BJ (cell line): ENCODE measurements at regions not wholly inside any gene's neighbourhood (a gene's known extent, or its start where the extent isn't known, plus 50 kb on each side); places are given as distances from the start of the nearest gene placed in this dataset.

Source experiments
- CTCF ChIA-PET: fragments of 350-600 bp; formaldehyde crosslinking; extraction: SDS; loops from one replicate; lab custom pipeline; 2021; ENCODE audit warnings: antibody characterized with exemption, inconsistent platforms; lab: Yijun Ruan, JAX
- POLR2A ChIA-PET: fragments of 300-600 bp; sonication (Branson Sonifier 250); formaldehyde crosslinking; extraction: SDS; loops from one replicate; lab custom pipeline; 2021; ENCODE audit warnings: antibody characterized with exemption; lab: Charles Lee
- DNase-seq: peaks from one replicate; pipeline ENCODE4 v3.0.0-alpha.2; 2011; ENCODE audit warnings: low read depth
- H3K27me3 ChIP-seq: 2 replicates; pipeline ENCODE4 v1.6.0; 2011; ENCODE audit warnings: low read length; ENCODE audit not compliant: control insufficient read depth, insufficient read depth
- H3K36me3 ChIP-seq: 2 replicates; pipeline ENCODE4 v1.5.1; 2011; ENCODE audit warnings: low read length; ENCODE audit not compliant: control insufficient read depth, insufficient read depth
- H3K4me3 ChIP-seq: 2 replicates; pipeline ENCODE4 v1.5.1; 2011; ENCODE audit warnings: low read depth, mild to moderate bottlenecking, control low read depth, low read length
- CTCF ChIP-seq: IDR thresholded peaks from 2 replicates; pipeline ENCODE4 v1.5.1; 2011; ENCODE audit warnings: low read depth, mild to moderate bottlenecking, control low read depth, inconsistent platforms, low read length, moderate library complexity; ENCODE audit not compliant: insufficient read depth

GRCh38 chr10:8993864-8994263, 939.4 kb downstream of the GATA3 start:
- POLR2A ChIA-PET: no interaction called here
- H3K36me3 ChIP-seq: no peaks in the 10 kb centered on the region
- no peak for DNase-seq
- no peaks in the 10 kb centered on the region for H3K27me3 ChIP-seq
- no peak overlapping the region for H3K4me3 ChIP-seq
- CTCF ChIA-PET: no interaction called here
- TF ChIP-seq CTCF: no peak

- no peaks in the 10 kb centered on the region for H3K27me3 ChIP-seq
- TF ChIP-seq CTCF: no peak
- ChIA-PET CTCF (no interaction called here), POLR2A (no interaction called here)
- DNase-seq: no peak
- no peak overlapping the region for H3K4me3 ChIP-seq
- no peaks in the 10 kb centered on the region for H3K36me3 ChIP-seq
Observed at GRCh38 chr10:8998751-8999150, 944.3 kb downstream of the GATA3 start.

- POLR2A ChIA-PET: no interaction called here
- Histone ChIP-seq H3K4me3 (no peak overlapping the region), H3K36me3 (no peaks in the 10 kb centered on the region), H3K27me3 (no peaks in the 10 kb centered on the region)
- DNase-seq: no peak
- TF ChIP-seq CTCF: no peak
- CTCF ChIA-PET: no interaction called here
Observed at GRCh38 chr10:9003122-9003521, 948.6 kb downstream of the GATA3 start.

- Histone ChIP-seq H3K4me3 (no peak overlapping the region), H3K27me3 (no peaks in the 10 kb centered on the region), H3K36me3 (no peaks in the 10 kb centered on the region)
- no peak for TF ChIP-seq CTCF
- CTCF ChIA-PET: no interaction called here
- POLR2A ChIA-PET: no interaction called here
- no peak for DNase-seq
Observed at GRCh38 chr10:9004736-9005135, 950.2 kb downstream of the GATA3 start.

- TF ChIP-seq CTCF: no peak
- H3K36me3 ChIP-seq: no peaks in the 10 kb centered on the region
- ChIA-PET POLR2A (no interaction called here), CTCF (no interaction called here)
- no peaks in the 10 kb centered on the region for H3K27me3 ChIP-seq
- H3K4me3 ChIP-seq: no peak overlapping the region
- no peak for DNase-seq
Observed at GRCh38 chr10:9009505-9009904, 955.0 kb downstream of the GATA3 start.

- DNase-seq: no peak
- H3K4me3 ChIP-seq: no peak overlapping the region
- no peak for TF ChIP-seq CTCF
- ChIA-PET POLR2A (no interaction called here), CTCF (no interaction called here)
- H3K27me3 ChIP-seq: no peaks in the 10 kb centered on the region
- no peaks in the 10 kb centered on the region for H3K36me3 ChIP-seq
Observed at GRCh38 chr10:9010093-9010492, 955.6 kb downstream of the GATA3 start.
